ENCODE measurements at regions not wholly inside any gene's neighbourhood (a gene's known extent, or its start where the extent isn't known, plus 50 kb on each side); places are given as distances from the start of the nearest gene placed in this dataset.
A peak's percentile ranks its signal among the peaks of the same experiment; 100 is the strongest.

GRCh38 chr6:25017932-25018567 lies 82.3 kb upstream of the RIPOR2 start:
- TF ChIP-seq CTCF (IDR thresholded peaks at IDR 0.05), result peak; percentile 87
- TF ChIP-seq EZH2 (IDR thresholded peaks at IDR 0.05; ENCODE audit: borderline replicate concordance, insufficient read depth, low read depth, low read length, poor library complexity, severe bottlenecking), result no peak
